ENCODE measurements at regions not wholly inside any gene's neighbourhood (a gene's known extent, or its start where the extent isn't known, plus 50 kb on each side); places are given as distances from the start of the nearest gene placed in this dataset.

DNA sequence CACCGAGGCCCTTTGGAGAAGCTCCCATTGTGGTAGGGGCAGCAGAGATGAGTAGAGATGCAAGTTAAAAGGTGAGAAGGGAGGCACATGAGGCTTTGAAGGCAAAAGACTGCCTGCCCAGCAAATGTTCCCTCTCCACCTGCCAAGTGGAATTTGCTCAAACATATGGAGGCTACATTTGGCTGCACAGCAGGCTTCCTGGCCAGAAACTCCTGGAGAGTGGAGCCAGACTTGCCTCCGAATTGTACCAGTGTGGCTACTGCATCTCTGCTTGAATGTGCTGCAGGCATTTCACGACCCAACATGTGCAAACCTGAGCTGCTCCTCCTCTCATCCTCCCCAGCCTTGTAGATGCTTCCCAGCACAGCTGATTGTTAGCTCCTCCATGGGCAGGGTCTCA lies 229.2 kb downstream of the ZNF621 start:
- no peak for TF ChIP-seq TAF1 (IDR thresholded peaks at IDR 0.05; ENCODE audit: borderline replicate concordance, insufficient read depth, low read length)
- TF ChIP-seq POLR2AphosphoS5 (IDR thresholded peaks at IDR 0.05; ENCODE audit: low read depth, low read length), result no peak
- no peak for TF ChIP-seq REST (IDR thresholded peaks at IDR 0.05; ENCODE audit: insufficient read depth in 1 of 2, low read depth in 2 of 2, low read length in 2 of 2)
- no peak for TF ChIP-seq FOXP2 (optimal IDR thresholded peaks at IDR 0.05; ENCODE audit: borderline replicate concordance, extremely low read depth, extremely low read length, insufficient read depth)
- no peak for TF ChIP-seq SIN3A (IDR thresholded peaks at IDR 0.05; ENCODE audit: borderline replicate concordance, insufficient read depth, low read length)

Measured in PFSK-1 (cell line).